Keratinocyte (primary cell): ENCODE measurements at regions not wholly inside any gene's neighbourhood (a gene's known extent, or its start where the extent isn't known, plus 50 kb on each side); places are given as distances from the start of the nearest gene placed in this dataset.

Experiments
- EZH2 ChIP-seq: IDR thresholded peaks from one replicate; pipeline ENCODE4 v1.6.1; 2012; ENCODE audit warnings: inconsistent platforms, mild to moderate bottlenecking, low read length, moderate library complexity
- TF ChIP-seq, protein P1 (sequence below), 3 experiments: IDR thresholded peaks in 1 of 3; conservative IDR thresholded peaks in 1 of 3; optimal IDR thresholded peaks in 1 of 3; 2 replicates in 2 of 3; 3 replicates in 1 of 3; pipeline versions ENCODE3 to v1.5.1; 2011; ENCODE audit warnings: low read length in 3 of 3, mild to moderate bottlenecking in 3 of 3, moderate library complexity in 2 of 3, control low read depth in 1 of 3, inconsistent platforms in 1 of 3; ENCODE audit not compliant: insufficient read depth in 2 of 3; ENCODE audit errors: extremely low read depth in 1 of 3

GRCh38 chr5:159564031-159564430 lies 233.7 kb upstream of the IL12B start:
- TF ChIP-seq, protein P1, sequence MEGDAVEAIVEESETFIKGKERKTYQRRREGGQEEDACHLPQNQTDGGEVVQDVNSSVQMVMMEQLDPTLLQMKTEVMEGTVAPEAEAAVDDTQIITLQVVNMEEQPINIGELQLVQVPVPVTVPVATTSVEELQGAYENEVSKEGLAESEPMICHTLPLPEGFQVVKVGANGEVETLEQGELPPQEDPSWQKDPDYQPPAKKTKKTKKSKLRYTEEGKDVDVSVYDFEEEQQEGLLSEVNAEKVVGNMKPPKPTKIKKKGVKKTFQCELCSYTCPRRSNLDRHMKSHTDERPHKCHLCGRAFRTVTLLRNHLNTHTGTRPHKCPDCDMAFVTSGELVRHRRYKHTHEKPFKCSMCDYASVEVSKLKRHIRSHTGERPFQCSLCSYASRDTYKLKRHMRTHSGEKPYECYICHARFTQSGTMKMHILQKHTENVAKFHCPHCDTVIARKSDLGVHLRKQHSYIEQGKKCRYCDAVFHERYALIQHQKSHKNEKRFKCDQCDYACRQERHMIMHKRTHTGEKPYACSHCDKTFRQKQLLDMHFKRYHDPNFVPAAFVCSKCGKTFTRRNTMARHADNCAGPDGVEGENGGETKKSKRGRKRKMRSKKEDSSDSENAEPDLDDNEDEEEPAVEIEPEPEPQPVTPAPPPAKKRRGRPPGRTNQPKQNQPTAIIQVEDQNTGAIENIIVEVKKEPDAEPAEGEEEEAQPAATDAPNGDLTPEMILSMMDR (optimal IDR thresholded peaks at IDR 0.05 in 1 of 3, IDR thresholded peaks at IDR 0.05 in 1 of 3, conservative IDR thresholded peaks at IDR 0.05 in 1 of 3; ENCODE audit: extremely low read depth in 1 of 3, insufficient read depth in 2 of 3, low read length in 3 of 3): no peak
- TF ChIP-seq EZH2: no peak
